PFSK-1 (cell line): ENCODE measurements at regions not wholly inside any gene's neighbourhood (a gene's known extent, or its start where the extent isn't known, plus 50 kb on each side); places are given as distances from the start of the nearest gene placed in this dataset.

Experiments used
- FOXP2 ChIP-seq: optimal IDR thresholded peaks from 2 replicates; pipeline ENCODE3; 2011; ENCODE audit warnings: borderline replicate concordance, control low read depth, inconsistent platforms; ENCODE audit not compliant: insufficient read depth; ENCODE audit errors: extremely low read length, extremely low read depth
- POLR2AphosphoS5 ChIP-seq: IDR thresholded peaks from 2 replicates; pipeline ENCODE4 v1.6.1; 2012; ENCODE audit warnings: low read depth, mild to moderate bottlenecking, control low read depth, low read length, moderate library complexity
- REST ChIP-seq, 2 experiments: IDR thresholded peaks; 2 replicates each; pipeline versions ENCODE4 v1.6.1 to v1.8.0; 2011 to 2012; ENCODE audit warnings: low read depth in 2 of 2, low read length in 2 of 2, control low read depth in 1 of 2, inconsistent platforms in 1 of 2, mild to moderate bottlenecking in 1 of 2, moderate library complexity in 1 of 2; ENCODE audit not compliant: insufficient read depth in 1 of 2
- SIN3A ChIP-seq: IDR thresholded peaks from 2 replicates; pipeline ENCODE4 v1.6.1; 2012; ENCODE audit warnings: mild to moderate bottlenecking, low read length, moderate library complexity, borderline replicate concordance; ENCODE audit not compliant: insufficient read depth
- TAF1 ChIP-seq: IDR thresholded peaks from 2 replicates; pipeline ENCODE4 v1.6.1; 2012; ENCODE audit warnings: low read length, control low read depth, borderline replicate concordance; ENCODE audit not compliant: insufficient read depth

- no peak for TF ChIP-seq POLR2AphosphoS5
- no peak for TF ChIP-seq SIN3A
- no peak for TF ChIP-seq REST (IDR thresholded peaks at IDR 0.05; ENCODE audit: insufficient read depth in 1 of 2, low read depth in 2 of 2, low read length in 2 of 2)
- no peak for TF ChIP-seq FOXP2
- no peak for TF ChIP-seq TAF1
Measured at GRCh38 chr1:55965981-55966461, 613.3 kb downstream of the PLPP3 start.
